Neural cell (in vitro differentiated cells): ENCODE measurements at regions not wholly inside any gene's neighbourhood (a gene's known extent, or its start where the extent isn't known, plus 50 kb on each side); places are given as distances from the start of the nearest gene placed in this dataset.

Experiments
- CTCF ChIP-seq: fragments of 450-650 bp; IDR thresholded peaks from 2 replicates; pipeline ENCODE4 v1.5.1; 2014; ENCODE audit warnings: antibody characterized with exemption, mild to moderate bottlenecking, moderate library complexity; ENCODE audit not compliant: poor library complexity, severe bottlenecking
- MXI1 ChIP-seq: fragments of 450-650 bp; conservative IDR thresholded peaks from 2 replicates; pipeline ENCODE4 v1.6.1; 2014; ENCODE audit warnings: antibody characterized with exemption, mild to moderate bottlenecking; ENCODE audit not compliant: poor library complexity, severe bottlenecking
- RAD21 ChIP-seq: fragments of 450-650 bp; conservative IDR thresholded peaks from 2 replicates; pipeline ENCODE4 v1.6.1; 2014; ENCODE audit warnings: antibody characterized with exemption, mild to moderate bottlenecking, moderate library complexity
- REST ChIP-seq: IDR thresholded peaks from 2 replicates; pipeline ENCODE4 v1.6.1; 2012; ENCODE audit warnings: borderline replicate concordance

- TF ChIP-seq CTCF: no peak
- TF ChIP-seq MXI1: no peak
- TF ChIP-seq REST: no peak
- TF ChIP-seq RAD21: no peak
Observed at GRCh38 chrX:20668550-20668949, 401.8 kb upstream of the RPS6KA3 start.
